B cell (primary cell): ENCODE measurements at regions not wholly inside any gene's neighbourhood (a gene's known extent, or its start where the extent isn't known, plus 50 kb on each side); places are given as distances from the start of the nearest gene placed in this dataset.

Experiments
- ATAC-seq: fragments of 200-7000 bp; cut with Tn5 transposase; one replicate; pipeline ENCODE4 v1.10.0; 2021; ENCODE audit warnings: low read depth, mild to moderate bottlenecking, moderate number of reproducible peaks, moderate library complexity
- CTCF ChIA-PET: fragments of 350-600 bp; sonication (Branson Sonifier 250); formaldehyde crosslinking; loops from one replicate; lab custom pipeline; 2021; ENCODE audit warnings: antibody characterized with exemption, inconsistent platforms; lab: Charles Lee
- POLR2A ChIA-PET: fragments of 350-600 bp; sonication (Branson Sonifier 250); formaldehyde crosslinking; loops from one replicate; lab custom pipeline; 2021; ENCODE audit warnings: antibody characterized with exemption; lab: Charles Lee
- DNase-seq: peaks from one replicate; pipeline ENCODE4 v3.0.0; 2013
- H2AFZ ChIP-seq: 2 replicates; pipeline ENCODE4 v1.6.1; 2012; ENCODE audit warnings: mild to moderate bottlenecking, low read depth, low read length; ENCODE audit not compliant: insufficient read depth, poor library complexity, severe bottlenecking
- H3K27ac ChIP-seq, 2 donors: 1 replicate in 1 of 2; 2 replicates in 1 of 2; pipeline ENCODE4 v1.5.1; 2012 to 2013; ENCODE audit warnings: low read length in 2 of 2, mild to moderate bottlenecking in 2 of 2, moderate library complexity in 1 of 2
- H3K27me3 ChIP-seq, 4 experiments: fragments of 200-600 bp in 1 of 4; sonication (generic) in 1 of 4; replicated peaks in 1 of 4; 1 replicate in 2 of 4; 2 replicates in 2 of 4; pipeline versions ENCODE4 v1.6.1 to v1.7.0; 2013 to 2016; ENCODE audit warnings: low read length in 3 of 4, mild to moderate bottlenecking in 2 of 4, mixed read lengths in 1 of 4, moderate library complexity in 1 of 4; ENCODE audit not compliant: insufficient read depth in 4 of 4, control insufficient read depth in 3 of 4; ENCODE audit errors: control extremely low read depth in 1 of 4
- H3K36me3 ChIP-seq, 2 experiments: replicated peaks in 1 of 2; 1 replicate in 1 of 2; 2 replicates in 1 of 2; pipeline versions ENCODE4 v1.6.1 to v1.7.1; 2013; ENCODE audit warnings: low read length in 1 of 2; ENCODE audit not compliant: insufficient read depth in 2 of 2, control insufficient read depth in 1 of 2; ENCODE audit errors: control extremely low read depth in 1 of 2, extremely low read depth in 1 of 2
- H3K4me1 ChIP-seq, 2 donors: fragments of 200-600 bp in 1 of 2; sonication (generic) in 1 of 2; 1 replicate in 1 of 2; 2 replicates in 1 of 2; pipeline versions ENCODE4 v1.5.1 to v1.6.1; 2013 to 2017; ENCODE audit warnings: low read length in 2 of 2; ENCODE audit not compliant: control insufficient read depth in 2 of 2, insufficient read depth in 2 of 2
- H3K4me2 ChIP-seq: replicated peaks from 2 replicates; pipeline ENCODE3; 2012; ENCODE audit warnings: mild to moderate bottlenecking, low read depth, low read length; ENCODE audit not compliant: poor library complexity, severe bottlenecking
- H3K4me3 ChIP-seq, 5 experiments: fragments of 200-600 bp in 1 of 5; sonication (generic) in 1 of 5; 1 replicate in 3 of 5; 2 replicates in 2 of 5; pipeline versions ENCODE4 v1.5.1 to v1.7.0; 2011 to 2016; ENCODE audit warnings: low read length in 4 of 5, mild to moderate bottlenecking in 4 of 5, low read depth in 2 of 5, control low read depth in 1 of 5, moderate library complexity in 1 of 5; ENCODE audit not compliant: insufficient read depth in 1 of 5; ENCODE audit errors: control extremely low read depth in 1 of 5, extremely low read depth in 1 of 5
- H3K79me2 ChIP-seq: fragments of 200-600 bp; sonication (generic); one replicate; pipeline ENCODE4 v1.6.0; 2016; ENCODE audit warnings: low read length; ENCODE audit not compliant: control insufficient read depth, insufficient read depth
- H3K9ac ChIP-seq: fragments of 200-600 bp; sonication (generic); 2 replicates; pipeline ENCODE4 v1.6.1; 2017; ENCODE audit warnings: mild to moderate bottlenecking, low read length, moderate library complexity
- H3K9me3 ChIP-seq, 3 donors: one replicate each; pipeline versions ENCODE4 v1.6.1 to v1.7.1; 2013; ENCODE audit warnings: low read length in 2 of 3; ENCODE audit not compliant: control insufficient read depth in 2 of 3, insufficient read depth in 1 of 3; ENCODE audit errors: control extremely low read depth in 1 of 3
- H4K20me1 ChIP-seq: 2 replicates; pipeline ENCODE4 v1.6.0; 2012; ENCODE audit warnings: mild to moderate bottlenecking, low read length; ENCODE audit not compliant: insufficient read depth, control insufficient read depth, poor library complexity, severe bottlenecking
- H3K27ac Mint-ChIP-seq: one replicate; pipeline ENCODE4 v1.8.0; 2021; ENCODE audit warnings: mixed read lengths
- H3K27me3 Mint-ChIP-seq: one replicate; pipeline ENCODE4 v1.8.0; 2021; ENCODE audit warnings: mixed read lengths
- H3K4me1 Mint-ChIP-seq: one replicate; pipeline ENCODE4 v1.8.0; 2021; ENCODE audit warnings: mixed read lengths
- H3K4me3 Mint-ChIP-seq: one replicate; pipeline ENCODE4 v1.8.0; 2021; ENCODE audit warnings: mixed read lengths
- H3K9me3 Mint-ChIP-seq: one replicate; pipeline ENCODE4 v1.8.0; 2022; ENCODE audit warnings: mixed read lengths; ENCODE audit not compliant: insufficient read depth
- EZH2 ChIP-seq: IDR thresholded peaks from 2 replicates; pipeline ENCODE4 v1.6.1; 2012; ENCODE audit warnings: borderline replicate concordance, low read depth, mild to moderate bottlenecking, moderate library complexity, low read length; ENCODE audit not compliant: insufficient read depth, poor library complexity, severe bottlenecking
- WGBS: methylation state at CpG from one replicate; pipeline ENCODE4 v1.1.5; 2013; ENCODE audit warnings: missing lambda C conversion rate; ENCODE audit not compliant: insufficient coverage; 5-methylcytosine and 5-hydroxymethylcytosine counted together
- intact Hi-C: fragments of 100-400 bp; cut with micrococcal nuclease; formaldehyde crosslinking; loops from one replicate; pipeline ENCODE4 v1.10.0; 2022
- TF ChIP-seq, protein P1 (sequence below): fragments of 200-600 bp; IDR thresholded peaks from one replicate; pipeline ENCODE4 v1.8.0; 2022; ENCODE audit warnings: antibody characterized with exemption, mild to moderate bottlenecking

DNA sequence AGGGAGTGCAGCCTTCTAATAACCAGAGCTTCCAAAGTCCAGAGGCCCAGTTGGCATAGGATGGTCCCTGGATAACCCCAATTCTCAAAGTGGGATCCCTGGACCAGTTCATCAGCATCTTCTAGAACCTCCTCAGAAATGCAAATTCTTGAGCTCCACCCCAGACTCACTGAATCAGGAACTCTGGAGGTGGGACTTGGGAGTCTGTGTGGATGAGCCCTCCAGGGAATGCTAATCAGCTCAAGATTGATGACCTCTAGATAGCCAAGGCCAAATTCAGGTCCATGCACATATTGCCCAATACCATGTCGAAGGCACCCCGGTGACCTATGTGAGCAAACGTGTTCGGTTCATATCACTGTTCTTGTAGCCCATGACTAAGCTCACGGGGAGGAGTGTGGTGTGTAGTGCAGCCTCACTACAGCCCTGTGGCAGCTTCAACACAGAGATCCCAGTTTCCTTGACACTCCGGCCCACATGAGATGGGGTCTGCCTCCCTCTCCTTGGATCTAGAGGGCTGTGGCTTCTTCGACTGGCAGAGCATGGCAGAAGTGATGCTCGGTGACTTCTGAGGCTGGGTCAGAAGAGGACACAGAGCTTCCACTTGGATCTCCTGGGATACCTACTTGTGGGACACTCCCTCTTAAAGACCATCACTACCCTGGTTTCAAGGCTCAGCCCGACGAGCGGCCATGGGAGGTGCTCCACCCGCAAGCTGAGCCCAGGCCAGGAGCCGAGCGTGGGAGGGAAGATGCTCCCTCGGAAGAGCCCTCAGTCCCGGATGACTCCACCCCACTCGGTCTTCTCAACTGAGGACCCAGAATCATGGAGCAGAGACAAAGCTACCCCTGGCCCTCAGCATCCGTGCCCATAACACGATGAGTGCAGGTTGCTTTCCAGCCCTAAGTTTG is 151.1 kb upstream of the CST7 start:
- Mint-ChIP-seq H3K9me3 (no peaks in the 10 kb centered on the region), H3K27ac (no peak overlapping the region), H3K4me1 (no peaks in the 10 kb centered on the region), H3K27me3 (peaks cover 4% of the 10 kb centered on the region), H3K4me3 (no peak overlapping the region)
- no peaks in the 10 kb centered on the region for H3K79me2 ChIP-seq
- no peaks in the 10 kb centered on the region for H3K36me3 ChIP-seq
- ATAC-seq (no peak), DNase-seq (no peak)
- TF ChIP-seq EZH2 = no peak
- TF ChIP-seq, protein P1, sequence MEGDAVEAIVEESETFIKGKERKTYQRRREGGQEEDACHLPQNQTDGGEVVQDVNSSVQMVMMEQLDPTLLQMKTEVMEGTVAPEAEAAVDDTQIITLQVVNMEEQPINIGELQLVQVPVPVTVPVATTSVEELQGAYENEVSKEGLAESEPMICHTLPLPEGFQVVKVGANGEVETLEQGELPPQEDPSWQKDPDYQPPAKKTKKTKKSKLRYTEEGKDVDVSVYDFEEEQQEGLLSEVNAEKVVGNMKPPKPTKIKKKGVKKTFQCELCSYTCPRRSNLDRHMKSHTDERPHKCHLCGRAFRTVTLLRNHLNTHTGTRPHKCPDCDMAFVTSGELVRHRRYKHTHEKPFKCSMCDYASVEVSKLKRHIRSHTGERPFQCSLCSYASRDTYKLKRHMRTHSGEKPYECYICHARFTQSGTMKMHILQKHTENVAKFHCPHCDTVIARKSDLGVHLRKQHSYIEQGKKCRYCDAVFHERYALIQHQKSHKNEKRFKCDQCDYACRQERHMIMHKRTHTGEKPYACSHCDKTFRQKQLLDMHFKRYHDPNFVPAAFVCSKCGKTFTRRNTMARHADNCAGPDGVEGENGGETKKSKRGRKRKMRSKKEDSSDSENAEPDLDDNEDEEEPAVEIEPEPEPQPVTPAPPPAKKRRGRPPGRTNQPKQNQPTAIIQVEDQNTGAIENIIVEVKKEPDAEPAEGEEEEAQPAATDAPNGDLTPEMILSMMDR = no peak
- 97% methylated on average over 15 of the region's 19 CpGs for WGBS
- intact Hi-C loops = no loop called here
- no peaks in the 10 kb centered on the region for H4K20me1 ChIP-seq
- H3K27ac ChIP-seq = no peak overlapping the region
- no peaks in the 10 kb centered on the region for H3K9me3 ChIP-seq
- ChIA-PET CTCF (interaction anchor here (0.6 kb wide), 1 partner anchor 17 kb away, joined by 3 read pairs; no protein-coding TSS in a partner anchor), POLR2A (no interaction called here)
- H3K4me2 ChIP-seq = no peak overlapping the region
- no peak overlapping the region for H2AFZ ChIP-seq
- no peaks in the 10 kb centered on the region for H3K4me1 ChIP-seq
- H3K27me3 ChIP-seq = no peaks in the 10 kb centered on the region
- no peak overlapping the region for H3K9ac ChIP-seq
- H3K4me3 ChIP-seq = no peak overlapping the region
